Fibroblast of pulmonary artery (primary cell): ENCODE measurements at regions not wholly inside any gene's neighbourhood (a gene's known extent, or its start where the extent isn't known, plus 50 kb on each side); places are given as distances from the start of the nearest gene placed in this dataset.

Source experiments
- DNase-seq: peaks from one replicate; pipeline ENCODE4 v3.0.0-alpha.2; 2010; ENCODE audit warnings: low read depth
- H3K4me3 ChIP-seq: replicated peaks from 2 replicates; pipeline ENCODE4 v1.5.1; 2011; ENCODE audit warnings: low read depth, mild to moderate bottlenecking, control low read depth, low read length, moderate library complexity
- TF ChIP-seq, protein P1 (sequence below): IDR thresholded peaks from 2 replicates; pipeline ENCODE4 v1.5.1; 2011; ENCODE audit warnings: mild to moderate bottlenecking, control low read depth, low read length, inconsistent platforms; ENCODE audit errors: missing control alignments

DNA sequence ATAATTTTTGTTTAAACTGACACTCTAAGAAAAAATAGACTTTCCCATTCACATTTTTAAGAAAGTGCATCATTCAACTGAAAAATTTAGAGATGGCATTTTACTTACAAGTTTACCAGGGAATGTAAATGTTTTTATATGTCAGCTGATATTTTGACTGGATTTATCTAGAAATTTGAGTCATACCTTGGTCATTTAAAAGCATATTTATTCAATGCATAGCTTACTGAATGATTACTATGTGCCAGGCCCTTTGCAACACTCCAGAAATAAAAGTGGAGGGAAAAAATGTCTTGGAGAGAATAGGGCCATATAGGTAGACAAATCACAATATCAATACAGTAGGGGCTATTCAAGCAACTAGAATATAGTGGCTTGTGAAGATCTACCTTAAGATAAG, 98.4 kb upstream of the FAM3C start:
- TF ChIP-seq, protein P1, sequence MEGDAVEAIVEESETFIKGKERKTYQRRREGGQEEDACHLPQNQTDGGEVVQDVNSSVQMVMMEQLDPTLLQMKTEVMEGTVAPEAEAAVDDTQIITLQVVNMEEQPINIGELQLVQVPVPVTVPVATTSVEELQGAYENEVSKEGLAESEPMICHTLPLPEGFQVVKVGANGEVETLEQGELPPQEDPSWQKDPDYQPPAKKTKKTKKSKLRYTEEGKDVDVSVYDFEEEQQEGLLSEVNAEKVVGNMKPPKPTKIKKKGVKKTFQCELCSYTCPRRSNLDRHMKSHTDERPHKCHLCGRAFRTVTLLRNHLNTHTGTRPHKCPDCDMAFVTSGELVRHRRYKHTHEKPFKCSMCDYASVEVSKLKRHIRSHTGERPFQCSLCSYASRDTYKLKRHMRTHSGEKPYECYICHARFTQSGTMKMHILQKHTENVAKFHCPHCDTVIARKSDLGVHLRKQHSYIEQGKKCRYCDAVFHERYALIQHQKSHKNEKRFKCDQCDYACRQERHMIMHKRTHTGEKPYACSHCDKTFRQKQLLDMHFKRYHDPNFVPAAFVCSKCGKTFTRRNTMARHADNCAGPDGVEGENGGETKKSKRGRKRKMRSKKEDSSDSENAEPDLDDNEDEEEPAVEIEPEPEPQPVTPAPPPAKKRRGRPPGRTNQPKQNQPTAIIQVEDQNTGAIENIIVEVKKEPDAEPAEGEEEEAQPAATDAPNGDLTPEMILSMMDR = no peak
- no peak overlapping the region for H3K4me3 ChIP-seq
- no peak for DNase-seq

DNA sequence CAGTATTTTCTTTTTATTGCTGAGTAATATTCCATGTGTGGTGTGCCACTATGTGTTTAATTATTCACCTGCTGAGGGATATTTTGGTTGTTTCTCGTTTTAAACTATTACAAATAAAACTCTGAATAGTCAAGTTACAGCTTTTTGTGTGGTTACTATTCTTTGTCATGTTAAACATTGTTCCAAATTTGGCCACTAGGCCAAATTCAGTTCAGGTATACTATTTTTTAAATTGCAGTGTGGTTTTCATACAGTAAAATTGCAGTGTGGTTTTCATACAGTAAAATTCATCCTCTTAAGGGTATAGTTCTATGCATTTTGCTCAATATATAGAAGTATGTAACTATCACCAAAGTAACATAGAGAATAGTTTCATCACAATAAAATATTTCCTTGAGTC, 97.4 kb upstream of the FAM3C start:
- no peak for DNase-seq
- no peak overlapping the region for H3K4me3 ChIP-seq
- TF ChIP-seq, protein P1 = no peak

DNA sequence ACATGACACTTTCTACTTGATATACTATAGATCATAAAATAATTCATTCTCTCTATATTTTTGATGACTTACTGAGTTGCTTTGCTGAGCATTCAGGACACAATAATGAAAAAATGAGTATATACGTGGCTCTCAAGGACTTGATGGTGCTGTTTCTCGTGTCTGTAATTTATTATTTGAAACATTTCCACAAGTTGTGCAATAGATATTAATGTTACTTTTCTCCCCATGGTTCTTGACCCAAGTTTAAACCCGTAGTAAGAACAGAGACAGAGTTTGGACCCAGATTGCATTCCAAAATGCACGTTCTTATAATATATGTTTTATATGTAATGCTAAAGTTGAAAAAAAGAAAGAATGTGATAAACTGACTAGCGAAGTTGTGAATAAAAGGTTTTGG, 94.2 kb upstream of the FAM3C start:
- TF ChIP-seq, protein P1 = no peak
- no peak overlapping the region for H3K4me3 ChIP-seq
- no peak for DNase-seq

DNA sequence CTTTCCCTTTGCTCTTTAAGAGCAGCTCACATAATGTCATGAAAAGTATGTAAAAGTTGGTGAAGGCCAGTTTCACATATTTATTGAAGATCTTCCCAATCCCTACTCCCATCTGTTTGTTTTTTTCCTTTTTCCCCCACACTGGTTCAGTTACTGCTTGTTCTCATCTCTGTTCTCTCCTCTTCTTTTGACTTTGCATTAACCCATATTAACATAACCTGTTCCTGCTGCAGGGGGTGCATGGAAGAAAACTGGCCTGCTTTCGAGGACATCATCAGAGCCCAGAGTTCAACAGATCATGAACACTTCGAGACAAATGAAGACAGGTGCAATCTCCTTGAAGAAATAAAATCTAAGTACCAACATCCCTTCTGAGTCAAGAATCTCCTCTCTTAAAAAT, 93.3 kb upstream of the FAM3C start:
- no peak for DNase-seq
- no peak overlapping the region for H3K4me3 ChIP-seq
- TF ChIP-seq, protein P1 = no peak

DNA sequence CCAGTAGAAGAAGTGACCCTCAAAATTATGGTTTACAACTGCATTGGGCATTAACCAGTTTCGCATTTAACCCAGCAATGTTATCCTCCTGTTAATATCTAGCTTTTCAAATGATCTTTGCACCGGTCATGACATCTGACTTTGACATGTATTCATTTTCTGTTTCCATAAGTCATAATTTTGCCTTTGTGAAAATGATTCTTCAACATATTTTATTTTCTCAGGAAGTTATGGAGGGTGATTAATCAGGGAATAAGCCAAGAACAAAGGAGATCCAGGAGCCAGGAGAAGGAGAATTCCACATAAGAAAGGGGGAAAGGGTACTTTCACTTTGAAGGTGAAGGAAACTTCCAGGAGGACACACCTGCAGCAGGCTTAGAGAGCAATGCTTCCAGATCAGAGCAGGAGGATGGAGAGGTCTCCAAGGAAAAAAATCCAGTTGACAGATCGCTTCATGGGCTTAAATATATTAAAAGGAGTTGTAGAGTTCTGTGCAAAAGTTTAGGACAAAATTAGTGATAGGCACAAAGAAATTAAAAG, 92.1 kb upstream of the FAM3C start:
- no peak for DNase-seq
- H3K4me3 ChIP-seq = no peak overlapping the region
- TF ChIP-seq, protein P1 = no peak

DNA sequence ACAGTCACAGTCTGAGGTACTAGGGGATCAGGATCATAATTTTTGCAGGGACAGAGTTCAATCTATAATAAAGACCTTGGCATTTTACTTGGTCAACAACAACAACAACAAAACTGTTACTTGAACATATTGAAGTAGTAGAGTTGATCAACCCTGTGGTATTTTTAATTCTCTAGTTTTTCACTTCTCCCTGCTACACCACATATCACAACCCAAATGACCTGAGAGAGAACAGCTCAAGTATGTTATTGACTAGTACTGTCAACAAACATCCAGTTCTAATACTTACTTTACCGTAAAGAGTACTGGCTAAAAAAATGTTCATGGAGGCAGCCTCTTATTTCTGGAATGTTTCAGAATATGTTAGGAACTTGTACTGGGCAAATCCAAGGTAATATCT, 90.5 kb upstream of the FAM3C start:
- TF ChIP-seq, protein P1 = no peak
- no peak for DNase-seq
- H3K4me3 ChIP-seq = no peak overlapping the region

DNA sequence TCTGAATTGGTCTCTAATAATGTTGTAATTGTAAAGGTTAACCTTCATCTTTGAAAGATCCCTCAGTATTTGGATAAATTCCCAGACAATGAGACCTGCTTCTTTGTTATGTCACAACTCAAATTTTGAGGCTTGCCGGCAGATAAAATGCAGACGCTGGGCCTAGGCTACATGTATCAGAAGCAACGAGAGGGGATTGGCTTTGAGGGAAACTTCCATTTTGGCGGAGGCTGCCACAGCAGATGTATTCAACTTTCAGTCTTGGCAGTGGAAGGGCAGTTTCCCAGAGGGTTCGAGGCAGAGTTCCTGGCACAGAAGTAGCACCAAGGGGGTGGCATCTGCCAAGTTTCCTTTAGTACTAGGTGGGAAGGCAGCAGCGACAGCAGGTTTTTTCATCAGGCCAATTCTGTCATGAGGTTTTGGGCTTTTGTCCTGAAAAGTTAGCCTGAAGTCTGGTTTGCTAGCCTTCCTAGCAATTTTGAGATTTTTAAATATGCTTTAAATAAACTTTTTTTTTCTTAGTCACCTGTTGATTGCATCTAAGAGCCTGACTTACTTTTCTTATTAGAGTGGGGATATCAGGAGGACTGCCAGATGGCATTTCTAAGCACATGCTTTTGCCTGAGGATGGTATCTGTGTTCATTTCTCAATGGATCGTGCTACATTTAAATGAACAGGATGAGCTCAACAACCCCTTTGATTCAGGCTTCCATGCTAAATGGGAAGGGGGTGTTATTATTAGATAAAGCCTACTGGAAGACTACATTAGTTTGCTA, 89.5 kb upstream of the FAM3C start:
- TF ChIP-seq, protein P1 = no peak
- H3K4me3 ChIP-seq = no peak overlapping the region
- DNase-seq = peak; percentile 65
